ENCODE measurements at regions not wholly inside any gene's neighbourhood (a gene's known extent, or its start where the extent isn't known, plus 50 kb on each side); places are given as distances from the start of the nearest gene placed in this dataset.

DNA sequence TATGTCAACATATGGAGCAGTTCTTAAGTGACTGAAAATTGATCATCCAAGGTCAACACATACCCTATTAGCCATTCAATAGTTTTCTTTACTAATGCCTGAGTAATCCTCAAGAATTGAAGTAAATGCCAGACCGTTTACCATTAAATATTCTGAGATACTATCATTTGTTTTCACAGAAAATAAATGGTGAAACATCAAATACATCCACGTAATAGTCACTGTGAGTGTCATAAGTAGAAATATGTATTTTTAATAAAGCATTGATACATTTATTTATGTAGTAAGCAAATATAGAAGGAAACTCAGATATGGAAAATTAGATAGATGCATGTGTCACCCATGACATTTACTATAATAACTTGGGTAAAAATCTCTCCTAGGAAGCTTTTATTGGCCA, 927.8 kb upstream of the NRXN1 start:
- Histone ChIP-seq H2AFZ (ENCODE audit: low read depth, low read length, severe bottlenecking) (no peak overlapping the region), H3K27me3 (ENCODE audit: low read length) (no peaks in the 10 kb centered on the region), H4K20me1 (ENCODE audit: low read depth, low read length) (no peaks in the 10 kb centered on the region), H3K9me2 (replicated peaks; ENCODE audit: insufficient read depth, low read length) (no peaks in the 10 kb centered on the region), H3K9ac (ENCODE audit: low read length) (no peak overlapping the region), H3K4me3 (ENCODE audit: insufficient read depth, low read length, poor library complexity, severe bottlenecking) (no peak overlapping the region), H3K79me2 (ENCODE audit: insufficient read depth, low read length) (no peaks in the 10 kb centered on the region), H3K9me3 (ENCODE audit: insufficient read depth, low read length) (no peaks in the 10 kb centered on the region), H3K4me2 (ENCODE audit: low read depth, low read length, poor library complexity, severe bottlenecking) (no peak overlapping the region), H3K36me3 (ENCODE audit: low read length) (no peaks in the 10 kb centered on the region), H3F3A (ENCODE audit: insufficient read depth) (no peaks in the 10 kb centered on the region), H3K27ac (ENCODE audit: low read depth, low read length) (no peak overlapping the region)
- TF ChIP-seq, protein P1, sequence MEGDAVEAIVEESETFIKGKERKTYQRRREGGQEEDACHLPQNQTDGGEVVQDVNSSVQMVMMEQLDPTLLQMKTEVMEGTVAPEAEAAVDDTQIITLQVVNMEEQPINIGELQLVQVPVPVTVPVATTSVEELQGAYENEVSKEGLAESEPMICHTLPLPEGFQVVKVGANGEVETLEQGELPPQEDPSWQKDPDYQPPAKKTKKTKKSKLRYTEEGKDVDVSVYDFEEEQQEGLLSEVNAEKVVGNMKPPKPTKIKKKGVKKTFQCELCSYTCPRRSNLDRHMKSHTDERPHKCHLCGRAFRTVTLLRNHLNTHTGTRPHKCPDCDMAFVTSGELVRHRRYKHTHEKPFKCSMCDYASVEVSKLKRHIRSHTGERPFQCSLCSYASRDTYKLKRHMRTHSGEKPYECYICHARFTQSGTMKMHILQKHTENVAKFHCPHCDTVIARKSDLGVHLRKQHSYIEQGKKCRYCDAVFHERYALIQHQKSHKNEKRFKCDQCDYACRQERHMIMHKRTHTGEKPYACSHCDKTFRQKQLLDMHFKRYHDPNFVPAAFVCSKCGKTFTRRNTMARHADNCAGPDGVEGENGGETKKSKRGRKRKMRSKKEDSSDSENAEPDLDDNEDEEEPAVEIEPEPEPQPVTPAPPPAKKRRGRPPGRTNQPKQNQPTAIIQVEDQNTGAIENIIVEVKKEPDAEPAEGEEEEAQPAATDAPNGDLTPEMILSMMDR (IDR thresholded peaks at IDR 0.05; ENCODE audit: insufficient read depth, low read length, poor library complexity, severe bottlenecking), result no peak
- no peak for TF ChIP-seq EZH2phosphoT487 (conservative IDR thresholded peaks at IDR 0.05; ENCODE audit: low read length)

DNA sequence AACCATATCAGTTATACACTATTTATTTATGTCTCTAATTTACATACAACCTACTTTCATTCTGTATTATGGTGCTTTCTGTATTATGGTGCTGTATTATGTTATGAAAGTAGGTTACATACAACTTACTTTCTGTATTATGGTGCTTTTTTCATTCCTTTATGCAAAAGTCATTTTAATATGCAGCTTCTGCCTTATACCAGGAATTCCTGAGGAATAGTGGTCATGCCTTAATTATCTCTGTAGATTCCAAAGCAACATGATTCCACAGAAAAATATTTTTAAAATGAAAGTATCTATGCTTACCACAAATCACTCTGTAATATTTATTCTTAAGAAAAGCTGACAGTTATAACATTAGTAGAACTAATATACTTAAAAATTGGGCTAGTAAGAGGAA, 922.0 kb upstream of the NRXN1 start:
- TF ChIP-seq EZH2phosphoT487 (conservative IDR thresholded peaks at IDR 0.05; ENCODE audit: low read length), result no peak
- TF ChIP-seq, protein P1 (IDR thresholded peaks at IDR 0.05; ENCODE audit: insufficient read depth, low read length, poor library complexity, severe bottlenecking), result no peak
- no peaks in the 10 kb centered on the region for H3K79me2 ChIP-seq (ENCODE audit: insufficient read depth, low read length)
- no peaks in the 10 kb centered on the region for H4K20me1 ChIP-seq (ENCODE audit: low read depth, low read length)
- peaks cover 22% of the 10 kb centered on the region; the same call in 1 of the 2 replicates for H3K9me3 ChIP-seq (ENCODE audit: insufficient read depth, low read length)
- H3F3A ChIP-seq (ENCODE audit: insufficient read depth), result no peaks in the 10 kb centered on the region
- H3K36me3 ChIP-seq (ENCODE audit: low read length), result no peaks in the 10 kb centered on the region
- no peak overlapping the region for H3K27ac ChIP-seq (ENCODE audit: low read depth, low read length)
- H3K4me3 ChIP-seq (ENCODE audit: insufficient read depth, low read length, poor library complexity, severe bottlenecking), result no peak overlapping the region
- H3K9me2 ChIP-seq (replicated peaks; ENCODE audit: insufficient read depth, low read length), result no peaks in the 10 kb centered on the region
- H3K9ac ChIP-seq (ENCODE audit: low read length), result no peak overlapping the region
- no peaks in the 10 kb centered on the region for H3K27me3 ChIP-seq (ENCODE audit: low read length)
- H3K4me2 ChIP-seq (ENCODE audit: low read depth, low read length, poor library complexity, severe bottlenecking), result no peak overlapping the region
- H2AFZ ChIP-seq (ENCODE audit: low read depth, low read length, severe bottlenecking), result no peak overlapping the region

DNA sequence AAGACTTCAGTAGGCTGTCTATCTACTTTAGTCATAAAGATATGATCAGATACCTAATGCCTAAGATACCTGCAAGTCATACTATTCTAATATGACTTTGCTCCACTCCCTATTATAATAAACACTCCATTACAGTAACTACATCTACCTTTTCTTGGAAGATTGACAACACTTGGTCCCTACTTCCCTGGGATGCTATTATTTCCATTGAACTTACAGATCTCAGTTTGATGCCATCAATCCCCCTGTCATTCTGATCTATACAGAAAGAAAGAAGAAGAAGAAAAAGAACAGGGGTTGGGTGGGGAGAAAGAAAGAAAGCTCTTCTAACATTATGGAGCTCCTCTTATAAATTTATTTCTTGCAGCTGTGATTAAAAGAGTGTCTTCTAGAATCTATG, 889.1 kb upstream of the NRXN1 start:
- Histone ChIP-seq H3K9ac (ENCODE audit: low read length) (no peak overlapping the region), H3K27ac (ENCODE audit: low read depth, low read length) (no peak overlapping the region), H2AFZ (ENCODE audit: low read depth, low read length, severe bottlenecking) (no peak overlapping the region), H3K4me3 (ENCODE audit: insufficient read depth, low read length, poor library complexity, severe bottlenecking) (no peak overlapping the region), H3K36me3 (ENCODE audit: low read length) (no peaks in the 10 kb centered on the region), H3K27me3 (ENCODE audit: low read length) (no peaks in the 10 kb centered on the region), H3K79me2 (ENCODE audit: insufficient read depth, low read length) (no peaks in the 10 kb centered on the region), H3K4me2 (ENCODE audit: low read depth, low read length, poor library complexity, severe bottlenecking) (no peak overlapping the region), H4K20me1 (ENCODE audit: low read depth, low read length) (no peaks in the 10 kb centered on the region), H3K9me2 (replicated peaks; ENCODE audit: insufficient read depth, low read length) (no peaks in the 10 kb centered on the region), H3K9me3 (ENCODE audit: insufficient read depth, low read length) (0 out of 2 replicates have a peak, but pooled peaks cover 5% of the 10 kb centered on the region), H3F3A (ENCODE audit: insufficient read depth) (no peaks in the 10 kb centered on the region)
- no peak for TF ChIP-seq EZH2phosphoT487 (conservative IDR thresholded peaks at IDR 0.05; ENCODE audit: low read length)
- TF ChIP-seq, protein P1 (IDR thresholded peaks at IDR 0.05; ENCODE audit: insufficient read depth, low read length, poor library complexity, severe bottlenecking), result no peak

Data from SU-DHL-6 (cell line).